ENCODE measurements at regions not wholly inside any gene's neighbourhood (a gene's known extent, or its start where the extent isn't known, plus 50 kb on each side); places are given as distances from the start of the nearest gene placed in this dataset.
"Not testable (repeated sequence)": the region's sequence is repeated elsewhere in the genome, so short reads cannot be mapped to it uniquely, and the experiment has no call there.

GRCh38 chr6:88497403-88497802 lies 331.3 kb upstream of the CNR1 start:
- DNase-seq: not testable (repeated sequence)

GRCh38 chr6:88494401-88495140 lies 328.4 kb upstream of the CNR1 start:
- DNase-seq: no peak

- no peak for DNase-seq
Observed at GRCh38 chr6:88493717-88494116, 327.6 kb upstream of the CNR1 start.

GRCh38 chr6:88492824-88493223 lies 326.7 kb upstream of the CNR1 start:
- no peak for DNase-seq

- no peak for DNase-seq
Observed at GRCh38 chr6:88492241-88492640, 326.1 kb upstream of the CNR1 start.

- DNase-seq: no peak
Observed at GRCh38 chr6:88491266-88491880, 325.2 kb upstream of the CNR1 start.

GRCh38 chr6:88490908-88491264 lies 324.7 kb upstream of the CNR1 start:
- DNase-seq: no peak

- no peak for DNase-seq
Observed at GRCh38 chr6:88490195-88490907, 324.2 kb upstream of the CNR1 start.

- no peak for DNase-seq
Observed at GRCh38 chr6:88483424-88483823, 317.3 kb upstream of the CNR1 start.

GRCh38 chr6:88482465-88482864 lies 316.3 kb upstream of the CNR1 start:
- no peak for DNase-seq

GRCh38 chr6:88481519-88481918 lies 315.4 kb upstream of the CNR1 start:
- DNase-seq: no peak

GRCh38 chr6:88480816-88481215 lies 314.7 kb upstream of the CNR1 start:
- DNase-seq: no peak

- no peak for DNase-seq
Observed at GRCh38 chr6:88477413-88477812, 311.3 kb upstream of the CNR1 start.

- no peak for DNase-seq
Observed at GRCh38 chr6:88476388-88476787, 310.2 kb upstream of the CNR1 start.

GRCh38 chr6:88474720-88475119 lies 308.6 kb upstream of the CNR1 start:
- no peak for DNase-seq

GRCh38 chr6:88473589-88473988 lies 307.4 kb upstream of the CNR1 start:
- DNase-seq: no peak

GRCh38 chr6:88472851-88473525 lies 306.8 kb upstream of the CNR1 start:
- no peak for DNase-seq

- no peak for DNase-seq
Observed at GRCh38 chr6:88459643-88460042, 293.5 kb upstream of the CNR1 start.

GRCh38 chr6:88459189-88459588 lies 293.0 kb upstream of the CNR1 start:
- no peak for DNase-seq

- no peak for DNase-seq
Observed at GRCh38 chr6:88458662-88459061, 292.5 kb upstream of the CNR1 start.

GRCh38 chr6:88456221-88456859 lies 290.2 kb upstream of the CNR1 start:
- no peak for DNase-seq

GRCh38 chr6:88455317-88455716 lies 289.2 kb upstream of the CNR1 start:
- no peak for DNase-seq

GRCh38 chr6:88454658-88455057 lies 288.5 kb upstream of the CNR1 start:
- no peak for DNase-seq
